ENCODE measurements at regions not wholly inside any gene's neighbourhood (a gene's known extent, or its start where the extent isn't known, plus 50 kb on each side); places are given as distances from the start of the nearest gene placed in this dataset.

DNA sequence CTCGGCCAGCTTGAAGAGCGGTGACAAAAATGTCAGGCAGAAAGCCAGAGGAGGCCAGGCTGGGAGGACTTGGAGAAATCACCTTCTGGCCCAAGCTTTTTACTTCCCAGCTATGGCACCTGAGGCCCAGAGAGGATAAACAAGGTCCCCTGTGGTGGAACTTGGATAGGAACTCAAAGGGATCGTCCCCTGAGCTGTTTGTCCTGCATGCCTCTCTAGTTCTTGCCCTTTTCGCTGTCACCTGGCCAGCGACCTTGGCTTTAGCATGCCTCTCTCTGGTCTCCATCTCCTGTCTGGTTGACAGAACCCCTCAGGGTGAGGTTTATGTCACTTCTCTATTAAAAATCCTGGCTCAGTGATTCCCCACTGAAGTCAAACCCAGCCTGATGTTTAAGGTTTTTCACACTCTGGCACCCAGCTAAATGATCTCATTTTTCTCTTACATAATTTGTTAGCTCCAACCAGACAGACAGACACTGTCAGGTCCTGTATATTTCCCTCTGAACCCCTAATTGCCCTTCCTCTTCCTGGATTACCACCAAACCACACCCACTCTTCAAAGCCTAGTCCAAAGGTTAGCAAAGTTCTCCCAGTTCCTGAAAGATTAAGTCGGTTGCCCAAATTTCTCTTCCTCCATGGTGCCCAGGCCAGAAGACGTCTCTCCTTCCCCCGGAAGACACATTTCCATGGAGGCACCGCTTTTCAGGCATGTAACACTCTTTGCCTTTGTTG, 169.1 kb downstream of the FAM43A start:
- TF ChIP-seq, protein P1, sequence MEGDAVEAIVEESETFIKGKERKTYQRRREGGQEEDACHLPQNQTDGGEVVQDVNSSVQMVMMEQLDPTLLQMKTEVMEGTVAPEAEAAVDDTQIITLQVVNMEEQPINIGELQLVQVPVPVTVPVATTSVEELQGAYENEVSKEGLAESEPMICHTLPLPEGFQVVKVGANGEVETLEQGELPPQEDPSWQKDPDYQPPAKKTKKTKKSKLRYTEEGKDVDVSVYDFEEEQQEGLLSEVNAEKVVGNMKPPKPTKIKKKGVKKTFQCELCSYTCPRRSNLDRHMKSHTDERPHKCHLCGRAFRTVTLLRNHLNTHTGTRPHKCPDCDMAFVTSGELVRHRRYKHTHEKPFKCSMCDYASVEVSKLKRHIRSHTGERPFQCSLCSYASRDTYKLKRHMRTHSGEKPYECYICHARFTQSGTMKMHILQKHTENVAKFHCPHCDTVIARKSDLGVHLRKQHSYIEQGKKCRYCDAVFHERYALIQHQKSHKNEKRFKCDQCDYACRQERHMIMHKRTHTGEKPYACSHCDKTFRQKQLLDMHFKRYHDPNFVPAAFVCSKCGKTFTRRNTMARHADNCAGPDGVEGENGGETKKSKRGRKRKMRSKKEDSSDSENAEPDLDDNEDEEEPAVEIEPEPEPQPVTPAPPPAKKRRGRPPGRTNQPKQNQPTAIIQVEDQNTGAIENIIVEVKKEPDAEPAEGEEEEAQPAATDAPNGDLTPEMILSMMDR (IDR thresholded peaks at IDR 0.05; ENCODE audit: low read length): no peak
- TF ChIP-seq EZH2 (optimal IDR thresholded peaks at IDR 0.05; ENCODE audit: low read depth, low read length) (no peak), EZH2phosphoT487 (IDR thresholded peaks at IDR 0.05; ENCODE audit: low read length) (no peak)

Measured in MM.1S (cell line).